Sigmoid colon (tissue), 4 donors: ENCODE measurements at regions not wholly inside any gene's neighbourhood (a gene's known extent, or its start where the extent isn't known, plus 50 kb on each side); places are given as distances from the start of the nearest gene placed in this dataset.

Experiments
- CTCF ChIP-seq, 4 experiments: fragments of 450-650 bp in 3 of 4; fragments of 200-600 bp in 1 of 4; IDR thresholded peaks; one replicate each; pipeline ENCODE4 v1.5.1; 2016 to 2019; ENCODE audit warnings: antibody characterized with exemption in 4 of 4, mild to moderate bottlenecking in 3 of 4, moderate library complexity in 2 of 4
- EP300 ChIP-seq, 4 donors: sonication (generic); formaldehyde crosslinking; IDR thresholded peaks; one replicate each; pipeline ENCODE4 v1.6.1; 2017; ENCODE audit warnings: antibody characterized with exemption in 4 of 4
- POLR2A ChIP-seq, 2 donors: fragments of 450-650 bp; IDR thresholded peaks; one replicate each; pipeline ENCODE4 v1.6.1; 2016; ENCODE audit warnings: antibody characterized with exemption in 2 of 2, mild to moderate bottlenecking in 2 of 2, moderate library complexity in 2 of 2

DNA sequence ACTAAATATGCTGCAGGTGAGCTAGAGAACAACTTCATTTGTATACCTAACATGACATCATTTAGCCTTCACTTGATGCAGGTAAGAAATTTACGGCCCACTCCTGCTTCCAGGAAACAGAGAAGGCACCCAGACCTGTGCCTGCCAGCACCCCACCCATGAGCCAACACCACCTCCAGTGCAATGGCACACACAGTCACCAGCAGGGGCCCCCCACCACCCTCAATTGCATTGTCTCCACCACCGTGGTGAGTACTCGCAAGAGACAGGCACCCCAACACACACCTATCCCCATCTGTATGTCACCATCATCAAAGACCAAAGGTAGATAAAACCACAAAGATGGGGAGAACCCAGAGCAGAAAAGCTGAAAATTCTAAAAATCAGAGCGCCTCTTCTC, 107.6 kb downstream of the KLHL28 start:
- TF ChIP-seq POLR2A (IDR thresholded peaks at IDR 0.05) (no peak), EP300 (IDR thresholded peaks at IDR 0.05) (no peak), CTCF (IDR thresholded peaks at IDR 0.05) (no peak)
